GM10266 (cell line): ENCODE measurements at regions not wholly inside any gene's neighbourhood (a gene's known extent, or its start where the extent isn't known, plus 50 kb on each side); places are given as distances from the start of the nearest gene placed in this dataset.
"Not testable (repeated sequence)": the region's sequence is repeated elsewhere in the genome, so short reads cannot be mapped to it uniquely, and the experiment has no call there.

Experiments used
- DNase-seq: peaks from one replicate; pipeline ENCODE4 v3.0.0; 2012; ENCODE audit errors: extremely low spot score
- CTCF ChIP-seq: IDR thresholded peaks from 2 replicates; pipeline ENCODE4 v1.5.1; 2012; ENCODE audit warnings: mild to moderate bottlenecking, low read depth; ENCODE audit not compliant: control insufficient read depth, insufficient read depth; ENCODE audit errors: missing control alignments

DNA sequence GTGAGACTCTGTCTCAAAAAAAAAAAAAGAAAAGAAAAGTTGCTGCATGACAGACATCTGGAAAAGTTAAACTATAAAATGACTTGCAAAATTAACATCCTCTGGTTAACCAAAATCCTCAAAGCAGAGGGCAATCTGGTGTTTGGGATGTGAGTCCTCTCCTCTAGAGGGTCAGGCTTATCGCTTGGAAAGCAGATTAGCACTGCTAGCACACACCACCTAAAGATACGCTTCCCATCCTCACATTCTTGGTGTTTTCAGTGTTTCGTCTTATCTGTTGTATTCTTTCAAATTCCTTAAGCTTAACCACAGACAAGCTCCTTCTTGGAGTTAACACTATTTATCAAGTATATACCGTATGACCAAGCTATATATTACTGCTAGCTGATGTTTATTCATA, 198.0 kb downstream of the SOX4 start:
- no peak for DNase-seq
- no peak for TF ChIP-seq CTCF

DNA sequence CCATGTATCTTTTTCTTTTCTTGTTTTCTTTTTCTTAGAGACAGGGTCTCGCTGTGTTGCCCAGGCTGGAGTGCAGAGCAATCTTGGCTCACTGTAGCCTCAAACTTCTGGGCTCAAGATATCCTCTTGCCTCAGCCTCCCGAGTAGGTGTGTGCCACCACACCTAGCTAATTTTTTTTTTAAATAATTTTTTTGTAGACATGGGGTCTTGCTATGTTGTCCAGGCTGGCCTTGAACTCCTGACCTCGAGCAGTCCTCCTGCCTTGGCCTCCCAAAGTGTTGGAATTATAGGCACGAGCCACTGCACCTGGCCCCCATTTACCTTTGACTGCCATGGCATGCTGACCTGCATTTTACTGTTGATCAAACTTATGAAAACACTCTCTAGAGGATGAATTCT, 198.6 kb downstream of the SOX4 start:
- TF ChIP-seq CTCF: no peak
- no peak for DNase-seq

DNA sequence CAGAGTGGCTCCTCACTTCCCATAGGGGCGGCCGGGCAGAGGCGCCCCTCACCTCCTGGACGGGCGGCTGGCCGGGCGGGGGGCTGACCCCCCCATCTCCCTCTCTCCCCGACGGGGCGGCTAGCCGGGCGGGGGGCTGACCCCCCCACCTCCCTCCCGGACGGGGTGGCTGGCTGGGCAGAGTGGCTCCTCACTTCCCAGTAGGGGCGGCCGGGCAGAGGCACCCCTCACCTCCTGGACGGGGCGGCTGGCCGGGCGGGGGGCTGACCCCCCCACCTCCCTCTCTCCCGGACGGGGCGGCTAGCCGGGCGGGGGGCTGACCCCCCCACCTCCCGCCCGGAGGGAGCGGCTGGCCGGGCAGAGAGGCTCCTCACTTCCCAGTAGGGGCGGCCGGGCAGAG, 203.4 kb downstream of the SOX4 start:
- not testable (repeated sequence) for DNase-seq

DNA sequence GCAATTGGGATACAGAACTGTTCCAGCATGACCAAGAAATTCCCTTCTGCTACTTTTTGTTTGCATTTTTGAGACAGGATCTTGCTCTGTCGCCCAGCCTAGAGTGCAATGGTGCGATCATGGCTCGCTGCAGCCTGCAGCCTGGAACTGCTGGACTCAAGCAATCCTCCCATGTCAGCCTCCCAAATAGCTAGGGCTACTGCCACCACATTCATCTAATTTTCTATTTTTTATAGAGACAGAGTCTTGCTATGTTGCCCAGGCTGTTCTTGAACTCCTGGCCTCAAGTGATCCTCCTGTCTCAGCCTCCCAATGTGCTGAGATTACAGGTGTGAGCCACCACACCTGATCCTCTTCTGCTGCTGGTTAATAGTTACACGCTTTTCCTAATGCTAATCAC, 204.9 kb downstream of the SOX4 start:
- no peak for DNase-seq
- no peak for TF ChIP-seq CTCF

- no peak for TF ChIP-seq CTCF
- DNase-seq: no peak
These were observed 206.8 kb downstream of the SOX4 start for GRCh38 chr6:21800330-21800729.

DNA sequence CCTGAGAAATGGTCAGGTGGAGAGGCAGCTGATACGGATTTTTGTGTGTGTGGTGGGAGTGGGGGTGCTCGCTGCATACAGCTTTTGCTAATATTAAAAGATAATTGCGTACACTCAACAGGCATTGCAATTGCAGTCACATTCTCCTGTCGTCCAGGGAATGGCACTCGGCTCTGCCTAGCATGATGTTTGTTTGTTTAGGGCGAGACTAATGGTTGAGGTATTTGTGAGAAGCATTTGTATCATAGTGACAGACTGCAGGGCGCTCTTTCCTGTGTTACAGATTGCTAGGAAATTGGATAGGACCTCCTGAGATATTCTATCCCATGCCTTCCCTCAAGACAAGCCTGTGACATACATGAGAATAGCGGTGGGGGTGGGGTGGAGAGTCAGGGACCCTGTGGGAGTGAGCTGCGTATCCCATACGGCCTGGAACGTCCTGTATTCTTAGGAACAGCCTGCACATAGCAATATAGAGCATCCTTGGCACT, 207.4 kb downstream of the SOX4 start:
- TF ChIP-seq CTCF: no peak
- no peak for DNase-seq

DNA sequence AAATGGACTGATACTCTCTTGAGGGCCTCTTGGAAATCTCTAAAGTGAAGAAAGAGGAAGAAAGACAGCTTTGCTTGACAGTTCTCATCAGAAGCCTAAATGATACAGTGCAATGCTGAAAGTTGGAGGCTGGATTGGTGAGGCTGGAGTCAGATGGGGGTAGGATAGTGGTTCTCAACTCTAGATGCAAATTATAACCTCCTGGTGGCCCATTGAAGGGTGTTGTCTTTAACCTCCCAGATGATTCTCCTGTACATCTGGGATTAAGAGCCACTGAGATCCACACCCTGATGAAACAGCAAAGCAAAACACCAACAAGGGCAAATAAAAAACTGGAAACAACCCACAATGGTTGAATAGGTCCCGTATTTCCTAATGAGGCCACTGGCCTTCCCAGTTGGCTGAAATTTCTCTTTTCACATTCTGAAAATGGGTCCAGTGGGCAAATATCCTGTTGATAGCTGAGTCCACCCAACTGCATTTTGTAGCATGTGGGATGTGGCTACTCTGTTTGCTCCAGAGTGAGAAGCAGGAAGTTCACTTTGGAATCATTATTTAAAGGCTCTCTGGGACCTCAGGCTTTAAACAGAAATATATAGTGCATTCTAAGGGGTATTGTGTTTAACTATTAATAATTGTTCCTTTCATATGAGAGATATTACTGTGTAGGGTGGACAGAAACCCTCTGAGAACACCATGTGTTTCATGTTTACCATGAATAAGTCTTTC, 208.1 kb downstream of the SOX4 start:
- no peak for TF ChIP-seq CTCF
- DNase-seq: no peak

DNA sequence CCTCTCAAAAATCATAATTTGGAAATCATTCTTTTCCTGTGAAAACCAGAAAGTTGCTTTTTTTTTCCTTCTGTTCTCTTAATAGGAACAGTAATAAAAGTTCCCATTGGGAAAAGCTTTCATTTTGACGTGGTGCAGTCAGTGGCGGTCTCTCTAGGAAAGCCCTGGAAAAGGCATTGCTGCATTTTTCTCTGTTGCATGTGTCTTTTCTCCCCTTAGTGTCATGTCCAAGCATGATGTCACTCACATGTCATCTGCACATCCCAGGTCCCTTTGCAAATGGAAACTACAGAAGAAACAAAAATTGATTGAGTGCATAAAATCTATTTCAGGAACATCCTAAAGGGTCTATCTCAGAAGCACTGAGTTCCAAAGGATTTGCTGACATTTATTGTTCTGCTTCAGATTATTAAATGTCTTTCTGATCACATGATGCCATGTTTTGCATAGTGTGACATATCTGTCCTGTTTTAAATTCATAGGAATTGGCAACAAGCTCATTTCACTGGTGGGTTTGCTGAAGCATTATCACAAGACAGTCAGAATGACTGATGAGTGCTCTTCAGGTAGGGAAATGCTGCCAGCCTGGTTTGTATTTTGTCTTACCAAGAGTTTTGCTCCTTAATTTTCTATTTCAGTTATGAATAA, 208.7 kb downstream of the SOX4 start:
- no peak for TF ChIP-seq CTCF
- no peak for DNase-seq
